GM12865 (cell line): ENCODE measurements at regions not wholly inside any gene's neighbourhood (a gene's known extent, or its start where the extent isn't known, plus 50 kb on each side); places are given as distances from the start of the nearest gene placed in this dataset.

Experiments used
- DNase-seq: peaks from one replicate; pipeline ENCODE4 v3.0.0; 2010; ENCODE audit warnings: low read depth
- H3K4me3 ChIP-seq: 2 replicates; pipeline ENCODE4 v1.5.1; 2011; ENCODE audit warnings: mild to moderate bottlenecking, low read depth, low read length, control low read depth
- TF ChIP-seq, protein P1 (sequence below): IDR thresholded peaks from 2 replicates; pipeline ENCODE4 v1.5.1; 2011; ENCODE audit warnings: low read length, control low read depth, low read depth, inconsistent platforms; ENCODE audit not compliant: insufficient read depth; ENCODE audit errors: missing control alignments

DNA sequence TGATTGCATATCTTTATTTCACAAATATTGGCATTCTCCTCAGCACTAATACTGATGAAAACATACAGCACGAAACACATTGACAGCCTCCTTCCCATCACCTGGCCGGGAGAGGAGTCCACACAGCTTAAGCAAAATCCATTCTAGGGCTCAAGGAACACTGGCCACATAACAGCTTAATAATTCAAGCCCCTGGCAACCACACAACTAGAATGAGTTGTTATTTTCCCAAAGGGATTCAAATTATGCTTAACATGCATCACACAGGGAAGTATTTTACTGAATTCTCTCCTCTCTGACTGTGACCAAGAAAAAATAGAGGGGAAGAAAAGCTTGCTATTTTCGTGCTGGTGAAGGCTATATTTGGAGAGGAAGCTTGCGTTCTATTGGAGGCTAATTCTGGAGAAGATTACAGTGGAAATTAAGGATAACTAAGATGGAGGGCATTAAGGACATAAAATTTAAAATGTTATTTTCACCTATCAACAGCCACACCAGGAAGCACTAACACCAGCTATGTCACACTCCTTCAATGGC, 198.5 kb downstream of the ADGRG6 start:
- TF ChIP-seq, protein P1, sequence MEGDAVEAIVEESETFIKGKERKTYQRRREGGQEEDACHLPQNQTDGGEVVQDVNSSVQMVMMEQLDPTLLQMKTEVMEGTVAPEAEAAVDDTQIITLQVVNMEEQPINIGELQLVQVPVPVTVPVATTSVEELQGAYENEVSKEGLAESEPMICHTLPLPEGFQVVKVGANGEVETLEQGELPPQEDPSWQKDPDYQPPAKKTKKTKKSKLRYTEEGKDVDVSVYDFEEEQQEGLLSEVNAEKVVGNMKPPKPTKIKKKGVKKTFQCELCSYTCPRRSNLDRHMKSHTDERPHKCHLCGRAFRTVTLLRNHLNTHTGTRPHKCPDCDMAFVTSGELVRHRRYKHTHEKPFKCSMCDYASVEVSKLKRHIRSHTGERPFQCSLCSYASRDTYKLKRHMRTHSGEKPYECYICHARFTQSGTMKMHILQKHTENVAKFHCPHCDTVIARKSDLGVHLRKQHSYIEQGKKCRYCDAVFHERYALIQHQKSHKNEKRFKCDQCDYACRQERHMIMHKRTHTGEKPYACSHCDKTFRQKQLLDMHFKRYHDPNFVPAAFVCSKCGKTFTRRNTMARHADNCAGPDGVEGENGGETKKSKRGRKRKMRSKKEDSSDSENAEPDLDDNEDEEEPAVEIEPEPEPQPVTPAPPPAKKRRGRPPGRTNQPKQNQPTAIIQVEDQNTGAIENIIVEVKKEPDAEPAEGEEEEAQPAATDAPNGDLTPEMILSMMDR = no peak
- no peak overlapping the region for H3K4me3 ChIP-seq
- DNase-seq = no peak

GRCh38 chr6:142501795-142502194, 200.0 kb downstream of the ADGRG6 start:
- no peak overlapping the region for H3K4me3 ChIP-seq
- TF ChIP-seq, protein P1 = no peak
- no peak for DNase-seq

DNA sequence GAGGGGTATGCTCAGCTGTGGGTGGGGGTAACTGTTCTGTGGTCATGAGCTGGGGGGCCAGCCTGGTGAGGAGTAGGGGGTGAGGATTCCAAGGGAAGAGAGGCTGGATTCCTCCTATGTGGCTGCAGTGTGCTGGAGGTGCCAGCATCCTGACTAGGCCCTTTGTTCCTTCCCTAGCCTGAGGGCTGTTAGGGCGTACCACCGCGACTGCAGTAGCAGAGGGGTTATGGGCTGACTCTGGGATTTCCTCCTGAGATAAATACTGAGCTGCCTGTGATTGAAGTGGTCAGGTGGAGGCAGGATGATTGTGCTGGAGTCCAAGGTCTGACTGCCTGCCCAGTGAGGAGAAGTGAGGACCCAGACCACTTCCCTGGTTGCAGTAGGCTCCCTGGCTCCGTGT, 205.3 kb downstream of the ADGRG6 start:
- TF ChIP-seq, protein P1 = no peak
- H3K4me3 ChIP-seq = no peak overlapping the region
- DNase-seq = no peak

DNA sequence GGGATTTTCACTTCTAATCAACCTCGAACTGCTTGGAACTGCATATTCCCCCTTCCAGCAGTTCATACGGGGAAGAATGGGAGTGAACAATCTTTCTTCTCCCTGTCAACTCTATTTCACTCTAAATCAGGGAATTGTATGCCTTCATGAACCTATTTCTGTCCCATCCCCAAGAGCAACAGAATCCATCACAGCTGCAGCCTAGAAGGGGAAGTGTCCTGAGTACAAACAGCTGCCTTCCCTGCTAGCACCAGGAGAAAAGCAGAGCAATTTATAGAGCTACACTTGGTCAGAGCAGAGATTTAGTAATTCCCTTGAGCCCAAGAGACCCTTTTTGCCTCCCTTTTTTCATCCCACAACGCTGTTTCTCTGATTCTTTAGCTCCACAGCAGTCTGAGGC, 208.4 kb downstream of the ADGRG6 start:
- H3K4me3 ChIP-seq = no peak overlapping the region
- TF ChIP-seq, protein P1 = no peak
- no peak for DNase-seq

DNA sequence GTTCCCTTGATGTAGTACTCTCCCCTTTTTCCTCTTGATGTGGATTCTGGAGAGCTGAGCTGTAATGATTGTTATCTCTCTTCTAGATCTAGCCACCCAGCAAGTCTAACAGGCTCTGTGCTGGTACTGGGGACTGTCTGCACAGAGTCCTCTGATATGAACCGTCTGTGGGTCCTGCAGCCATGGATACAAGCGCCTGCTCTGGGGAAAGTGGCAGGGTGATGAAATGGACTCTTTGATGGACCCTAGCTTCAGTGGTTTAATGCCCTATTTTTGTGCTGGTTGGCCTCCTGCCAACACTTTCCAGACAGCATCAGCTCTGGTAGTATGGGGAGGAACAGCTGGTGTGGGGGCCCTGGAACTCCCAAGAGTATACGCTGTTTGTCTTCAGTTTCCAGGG, 216.3 kb downstream of the ADGRG6 start:
- H3K4me3 ChIP-seq = no peak overlapping the region
- no peak for DNase-seq
- TF ChIP-seq, protein P1 = no peak

DNA sequence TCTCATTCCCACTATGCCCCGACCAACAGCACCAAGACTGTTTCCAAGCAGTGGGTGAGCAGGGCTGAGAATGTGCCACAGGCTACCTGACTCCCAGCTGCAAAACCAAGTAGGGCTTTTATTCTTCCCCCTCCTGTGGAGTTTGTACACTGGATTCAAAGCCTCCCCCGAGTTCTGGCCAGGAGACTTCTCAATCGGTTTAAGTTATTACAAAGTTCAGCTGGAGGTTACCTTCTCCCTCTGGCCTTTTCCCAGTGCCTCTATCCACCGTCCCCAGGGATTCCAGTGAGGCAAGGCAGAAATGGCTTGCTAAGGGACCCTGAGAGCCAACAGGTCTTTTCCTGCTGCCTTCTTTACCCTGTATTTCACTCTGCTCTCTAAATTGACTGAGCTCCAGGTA, 217.0 kb downstream of the ADGRG6 start:
- no peak for DNase-seq

DNA sequence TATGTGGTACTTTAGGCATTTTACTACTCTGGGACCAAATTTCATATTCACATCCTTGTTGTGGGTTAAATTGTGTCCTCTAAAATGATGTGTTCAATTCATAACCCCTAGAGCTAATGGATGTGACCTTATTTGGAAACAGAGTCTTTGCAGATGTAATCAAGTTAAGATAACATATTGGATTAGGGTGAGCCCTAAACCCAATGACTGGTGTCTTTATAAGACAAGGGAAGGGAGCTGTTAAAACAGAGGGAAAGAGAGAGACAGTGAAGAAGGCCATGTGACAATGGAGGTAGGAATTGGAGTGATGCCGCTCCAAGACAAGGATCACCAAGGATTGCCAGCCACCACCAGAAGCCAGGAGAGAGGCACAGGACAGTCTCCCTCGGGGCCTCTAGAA, 220.0 kb downstream of the ADGRG6 start:
- TF ChIP-seq, protein P1 = no peak
- no peak overlapping the region for H3K4me3 ChIP-seq
- no peak for DNase-seq

More for the DNA sequence above, 217.0 kb downstream of the ADGRG6 start:
- no peak overlapping the region for H3K4me3 ChIP-seq
- TF ChIP-seq, protein P1 = no peak
